Fibroblast of skin of abdomen (primary cell): ENCODE measurements at regions not wholly inside any gene's neighbourhood (a gene's known extent, or its start where the extent isn't known, plus 50 kb on each side); places are given as distances from the start of the nearest gene placed in this dataset.

Source experiments
- DNase-seq: peaks from one replicate; pipeline ENCODE4 v3.0.0-alpha.2; 2013

DNA sequence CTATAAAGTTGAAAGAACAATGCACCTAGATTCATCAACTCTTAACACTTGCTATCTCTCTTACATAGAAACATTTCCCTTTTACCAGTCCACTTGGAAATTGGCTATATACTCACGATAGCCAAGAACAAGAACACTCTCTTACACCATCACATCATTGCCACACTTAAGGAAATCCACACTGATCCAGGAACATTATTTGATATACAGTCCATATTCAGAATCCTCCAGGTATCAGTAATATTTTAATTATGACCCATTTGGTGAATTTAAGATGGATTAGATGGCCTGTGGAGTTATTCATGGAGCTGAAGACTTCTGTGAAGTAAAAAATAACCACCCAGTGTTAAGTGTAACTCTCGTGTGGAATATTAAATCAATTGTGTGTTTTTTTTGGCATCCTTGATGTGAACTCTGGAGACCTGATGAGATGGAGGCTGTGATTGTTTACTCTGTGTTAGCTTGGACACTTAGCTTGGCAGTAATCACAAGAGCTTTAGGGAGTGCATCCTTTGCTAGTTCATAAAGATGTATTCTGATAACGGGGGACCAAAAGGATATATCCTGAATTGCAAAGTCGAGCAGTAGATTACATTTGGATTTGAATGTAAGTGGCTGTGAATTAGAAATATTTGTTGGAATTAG is 52.0 kb upstream of the ABL1 start:
- DNase-seq, result no peak

DNA sequence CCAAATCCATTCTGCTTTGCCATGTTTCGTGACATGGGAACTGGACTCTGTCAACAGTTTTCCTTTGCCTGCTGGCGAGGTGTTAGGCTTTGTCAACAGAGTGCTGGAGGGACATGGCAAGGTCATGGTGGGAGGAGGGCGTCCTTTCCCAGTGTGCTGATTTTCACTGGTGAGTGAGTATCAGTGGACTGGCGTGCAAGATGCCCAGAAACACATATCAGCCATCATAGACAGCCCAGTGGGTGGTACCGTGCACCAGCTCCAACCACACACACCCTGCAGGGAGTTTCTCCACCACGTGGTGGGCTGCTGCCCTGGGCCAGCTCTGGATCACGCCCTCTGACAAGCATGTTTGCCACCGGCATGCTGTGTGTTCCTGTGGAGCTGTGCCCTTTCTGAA is 50.0 kb upstream of the ABL1 start:
- DNase-seq, result no peak
